Parathyroid adenoma (tissue), 2 donors: ENCODE measurements at regions not wholly inside any gene's neighbourhood (a gene's known extent, or its start where the extent isn't known, plus 50 kb on each side); places are given as distances from the start of the nearest gene placed in this dataset.

ENCODE experiments used
- H2AFZ ChIP-seq: fragments of 300-600 bp; sonication (generic); one replicate; pipeline ENCODE4 v1.7.0; 2017; ENCODE audit warnings: antibody characterized with exemption, mild to moderate bottlenecking
- H3K27ac ChIP-seq: fragments of 300-600 bp; sonication (generic); one replicate; pipeline ENCODE4 v1.7.0; 2017
- H3K27me3 ChIP-seq: fragments of 300-600 bp; sonication (generic); one replicate; pipeline ENCODE4 v1.7.0; 2017; ENCODE audit warnings: low read length; ENCODE audit not compliant: control insufficient read depth, insufficient read depth
- H3K36me3 ChIP-seq: fragments of 300-600 bp; sonication (generic); one replicate; pipeline ENCODE4 v1.7.0; 2017; ENCODE audit warnings: low read length; ENCODE audit not compliant: control insufficient read depth, insufficient read depth
- H3K4me1 ChIP-seq: fragments of 300-600 bp; sonication (generic); one replicate; pipeline ENCODE4 v1.7.0; 2017; ENCODE audit warnings: control low read depth
- H3K4me2 ChIP-seq: fragments of 300-600 bp; sonication (generic); one replicate; pipeline ENCODE4 v1.7.0; 2017; ENCODE audit warnings: low read length
- H3K4me3 ChIP-seq: fragments of 300-600 bp; sonication (generic); one replicate; pipeline ENCODE4 v1.7.0; 2017; ENCODE audit warnings: low read depth, low read length
- H3K79me2 ChIP-seq: fragments of 300-600 bp; sonication (generic); one replicate; pipeline ENCODE4 v1.7.0; 2017; ENCODE audit warnings: control low read depth
- H3K9ac ChIP-seq: fragments of 300-600 bp; sonication (generic); one replicate; pipeline ENCODE4 v1.7.0; 2017; ENCODE audit warnings: mild to moderate bottlenecking
- H3K9me3 ChIP-seq: fragments of 300-600 bp; sonication (generic); one replicate; pipeline ENCODE4 v1.7.0; 2017; ENCODE audit warnings: low read length; ENCODE audit not compliant: control insufficient read depth
- CTCF ChIP-seq: fragments of 300-600 bp; sonication (generic); IDR thresholded peaks from one replicate; pipeline ENCODE4 v1.7.0; 2017; ENCODE audit warnings: antibody characterized with exemption, mild to moderate bottlenecking
- donor health status: primary hyperparathyroidism.

- no peak overlapping the region for H2AFZ ChIP-seq
- no peaks in the 10 kb centered on the region for H3K79me2 ChIP-seq
- H3K36me3 ChIP-seq, result no peaks in the 10 kb centered on the region
- H3K27me3 ChIP-seq, result no peaks in the 10 kb centered on the region
- TF ChIP-seq CTCF, result no peak
- no peak overlapping the region for H3K4me3 ChIP-seq
- no peaks in the 10 kb centered on the region for H3K9me3 ChIP-seq
- no peak overlapping the region for H3K27ac ChIP-seq
- no peak overlapping the region for H3K4me2 ChIP-seq
- H3K4me1 ChIP-seq, result no peaks in the 10 kb centered on the region
- no peak overlapping the region for H3K9ac ChIP-seq
Observed at GRCh38 chr15:46166750-46167149, 531.9 kb downstream of the SQOR start.

GRCh38 chr15:46170326-46170725 is 535.5 kb downstream of the SQOR start:
- H3K27ac ChIP-seq, result no peak overlapping the region
- no peak overlapping the region for H2AFZ ChIP-seq
- H3K79me2 ChIP-seq, result no peaks in the 10 kb centered on the region
- no peaks in the 10 kb centered on the region for H3K9me3 ChIP-seq
- TF ChIP-seq CTCF, result no peak
- H3K4me2 ChIP-seq, result no peak overlapping the region
- no peaks in the 10 kb centered on the region for H3K36me3 ChIP-seq
- H3K4me1 ChIP-seq, result no peaks in the 10 kb centered on the region
- no peak overlapping the region for H3K4me3 ChIP-seq
- no peak overlapping the region for H3K9ac ChIP-seq
- H3K27me3 ChIP-seq, result no peaks in the 10 kb centered on the region

- Histone ChIP-seq H3K27me3 (no peaks in the 10 kb centered on the region), H3K9me3 (no peaks in the 10 kb centered on the region), H3K4me1 (no peaks in the 10 kb centered on the region), H3K36me3 (no peaks in the 10 kb centered on the region), H3K27ac (no peak overlapping the region), H3K9ac (no peak overlapping the region), H2AFZ (no peak overlapping the region), H3K4me2 (no peak overlapping the region), H3K79me2 (no peaks in the 10 kb centered on the region), H3K4me3 (no peak overlapping the region)
- TF ChIP-seq CTCF, result no peak
Observed at GRCh38 chr15:46174122-46174521, 539.3 kb downstream of the SQOR start.

GRCh38 chr15:46177219-46177618 is 542.4 kb downstream of the SQOR start:
- Histone ChIP-seq H3K4me1 (no peaks in the 10 kb centered on the region), H3K4me2 (no peak overlapping the region), H3K9me3 (peaks cover 3% of the 10 kb centered on the region), H3K27me3 (no peaks in the 10 kb centered on the region), H3K36me3 (no peaks in the 10 kb centered on the region), H3K4me3 (no peak overlapping the region), H3K9ac (no peak overlapping the region), H3K79me2 (no peaks in the 10 kb centered on the region), H2AFZ (no peak overlapping the region), H3K27ac (no peak overlapping the region)
- no peak for TF ChIP-seq CTCF

GRCh38 chr15:46178138-46178537 is 543.3 kb downstream of the SQOR start:
- Histone ChIP-seq H3K4me3 (no peak overlapping the region), H3K9me3 (peaks cover 3% of the 10 kb centered on the region), H3K27ac (no peak overlapping the region), H3K4me1 (no peaks in the 10 kb centered on the region), H3K79me2 (no peaks in the 10 kb centered on the region), H3K9ac (no peak overlapping the region), H3K4me2 (no peak overlapping the region), H2AFZ (no peak overlapping the region), H3K36me3 (no peaks in the 10 kb centered on the region), H3K27me3 (no peaks in the 10 kb centered on the region)
- TF ChIP-seq CTCF, result no peak
